Prostate gland (tissue), 2 donors: ENCODE measurements at regions not wholly inside any gene's neighbourhood (a gene's known extent, or its start where the extent isn't known, plus 50 kb on each side); places are given as distances from the start of the nearest gene placed in this dataset.

Experiments
- DNase-seq: peaks from one replicate; pipeline ENCODE4 v3.0.0-alpha.2; 2019; ENCODE audit warnings: low spot score
- H3K27ac ChIP-seq, 2 donors: fragments of 200-600 bp; sonication (generic); 2 replicates each; pipeline ENCODE4 v1.5.1; 2017 to 2019
- H3K27me3 ChIP-seq: fragments of 200-600 bp; sonication (generic); replicated peaks from 2 replicates; pipeline ENCODE4 v1.5.1; 2019; ENCODE audit not compliant: insufficient read depth
- H3K36me3 ChIP-seq, 2 donors: fragments of 200-600 bp; sonication (generic); 1 replicate in 1 of 2; 2 replicates in 1 of 2; pipeline versions ENCODE4 v1.5.1 to v1.8.1; 2017 to 2019
- H3K4me1 ChIP-seq: fragments of 200-600 bp; sonication (generic); replicated peaks from 2 replicates; pipeline ENCODE4 v1.5.1; 2019
- H3K4me3 ChIP-seq, 2 donors: fragments of 200-600 bp; sonication (generic); 2 replicates each; pipeline ENCODE4 v1.5.1; 2017 to 2019
- H3K9me3 ChIP-seq: fragments of 200-600 bp; sonication (generic); 2 replicates; pipeline ENCODE4 v1.5.1; 2017
- POLR2A ChIP-seq: fragments of 450-650 bp; IDR thresholded peaks from one replicate; pipeline ENCODE4 v1.6.1; 2016; ENCODE audit warnings: antibody characterized with exemption, mild to moderate bottlenecking
- POLR2AphosphoS5 ChIP-seq: sonication (generic); formaldehyde crosslinking; IDR thresholded peaks from one replicate; pipeline ENCODE4 v1.6.1; 2017; ENCODE audit warnings: antibody characterized with exemption
- WGBS: methylation state at CpG from one replicate; pipeline ENCODE4 v1.1.5; 2018; 5-methylcytosine and 5-hydroxymethylcytosine counted together
- intact Hi-C: fragments of 100-400 bp; cut with DNase I; formaldehyde crosslinking; loops from one replicate; pipeline ENCODE4 v1.14.2; 2022
- TF ChIP-seq, protein P1 (sequence below), 4 experiments: fragments of 200-600 bp in 2 of 4; fragments of 450-650 bp in 2 of 4; sonication (generic) in 2 of 4; IDR thresholded peaks; 1 replicate in 3 of 4; 2 replicates in 1 of 4; pipeline ENCODE4 v1.5.1; 2016 to 2019; ENCODE audit warnings: antibody characterized with exemption in 4 of 4, mild to moderate bottlenecking in 2 of 4, moderate library complexity in 2 of 4

DNA sequence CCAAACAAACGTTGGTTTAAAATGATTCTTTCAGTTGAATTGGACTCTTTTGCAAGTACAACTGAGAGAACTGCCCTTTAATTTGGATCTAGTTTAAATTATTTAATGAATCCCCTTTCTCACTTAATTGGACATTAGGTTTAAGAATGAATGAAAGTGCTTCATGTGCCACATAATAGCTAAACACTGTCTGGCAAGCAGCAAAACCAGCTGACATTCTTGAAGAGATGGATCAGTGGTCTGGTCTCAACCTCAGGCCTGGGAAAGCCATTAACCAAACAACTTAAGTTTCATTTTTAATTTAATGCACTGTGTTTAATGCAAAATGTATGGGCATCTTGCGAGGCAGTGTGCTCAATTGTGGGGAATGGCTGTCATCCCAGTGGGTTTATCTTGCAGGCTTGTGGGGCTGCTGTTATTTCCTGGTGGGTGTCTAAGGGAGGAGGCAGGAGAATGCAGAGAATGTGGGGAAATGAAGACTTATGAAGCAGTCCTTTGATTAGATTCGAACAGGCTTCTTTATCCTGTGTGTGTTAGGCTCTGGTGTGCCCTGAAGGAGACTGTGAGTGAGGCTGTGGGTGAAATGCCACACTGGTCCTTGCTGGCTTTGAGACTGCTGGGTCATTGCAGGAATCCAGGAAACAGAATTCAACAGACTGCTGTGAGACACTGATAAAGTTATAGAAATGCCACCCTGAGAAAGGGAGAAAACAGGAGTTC lies 144.1 kb upstream of the PELI2 start:
- no peaks in the 10 kb centered on the region for H3K27me3 ChIP-seq
- 87% methylated on average over 3 of the region's 3 CpGs for WGBS
- H3K27ac ChIP-seq, result no peak overlapping the region
- TF ChIP-seq POLR2AphosphoS5 (no peak), POLR2A (no peak)
- no peak overlapping the region for H3K4me3 ChIP-seq
- no peaks in the 10 kb centered on the region for H3K9me3 ChIP-seq
- no peak for DNase-seq
- no peaks in the 10 kb centered on the region for H3K36me3 ChIP-seq
- H3K4me1 ChIP-seq, result no peaks in the 10 kb centered on the region
- intact Hi-C loops, result no loop called here

DNA sequence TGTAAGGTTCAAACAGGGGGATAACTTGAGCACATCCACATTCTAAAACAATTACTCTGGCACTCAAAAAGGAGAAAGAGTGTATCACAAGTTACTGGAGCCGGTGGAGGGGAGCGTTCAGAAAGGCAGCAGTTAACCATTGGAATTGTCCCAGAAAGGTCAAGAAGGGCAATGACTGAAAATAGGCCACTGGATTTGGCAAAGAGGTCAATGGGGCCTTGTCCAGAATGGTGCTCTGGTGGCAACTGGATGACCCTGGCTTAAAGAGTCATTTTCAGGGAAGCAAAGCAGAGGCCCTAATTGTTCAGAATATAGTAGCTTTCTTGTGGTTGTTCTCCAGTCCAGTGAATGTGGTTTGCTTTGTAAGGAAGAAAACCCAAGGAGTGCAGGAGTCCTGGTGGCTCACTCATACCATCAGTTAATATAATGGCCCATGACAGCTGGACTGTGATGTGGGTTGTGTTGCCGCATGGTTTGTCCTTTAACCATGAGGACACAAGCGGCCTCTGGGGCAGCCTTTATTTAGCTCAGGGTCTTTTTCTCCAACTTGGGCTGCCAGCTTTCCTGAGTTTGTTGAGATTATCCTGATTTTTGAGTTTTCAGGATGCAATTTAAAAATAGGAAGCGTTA lies 142.8 kb upstream of the PELI2 start:
- Histone ChIP-seq H3K4me3 (no peak overlapping the region), H3K4me1 (no peaks in the 10 kb centered on the region), H3K27me3 (no peaks in the 10 kb centered on the region), H3K27ac (no peak overlapping the region), H3K9me3 (no peaks in the 10 kb centered on the region), H3K36me3 (no peaks in the 10 kb centered on the region)
- TF ChIP-seq POLR2A (no peak), POLR2AphosphoS5 (no peak)
- TF ChIP-seq, protein P1, sequence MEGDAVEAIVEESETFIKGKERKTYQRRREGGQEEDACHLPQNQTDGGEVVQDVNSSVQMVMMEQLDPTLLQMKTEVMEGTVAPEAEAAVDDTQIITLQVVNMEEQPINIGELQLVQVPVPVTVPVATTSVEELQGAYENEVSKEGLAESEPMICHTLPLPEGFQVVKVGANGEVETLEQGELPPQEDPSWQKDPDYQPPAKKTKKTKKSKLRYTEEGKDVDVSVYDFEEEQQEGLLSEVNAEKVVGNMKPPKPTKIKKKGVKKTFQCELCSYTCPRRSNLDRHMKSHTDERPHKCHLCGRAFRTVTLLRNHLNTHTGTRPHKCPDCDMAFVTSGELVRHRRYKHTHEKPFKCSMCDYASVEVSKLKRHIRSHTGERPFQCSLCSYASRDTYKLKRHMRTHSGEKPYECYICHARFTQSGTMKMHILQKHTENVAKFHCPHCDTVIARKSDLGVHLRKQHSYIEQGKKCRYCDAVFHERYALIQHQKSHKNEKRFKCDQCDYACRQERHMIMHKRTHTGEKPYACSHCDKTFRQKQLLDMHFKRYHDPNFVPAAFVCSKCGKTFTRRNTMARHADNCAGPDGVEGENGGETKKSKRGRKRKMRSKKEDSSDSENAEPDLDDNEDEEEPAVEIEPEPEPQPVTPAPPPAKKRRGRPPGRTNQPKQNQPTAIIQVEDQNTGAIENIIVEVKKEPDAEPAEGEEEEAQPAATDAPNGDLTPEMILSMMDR (IDR thresholded peaks at IDR 0.05), result no peak
- 98% methylated on average over 5 of the region's 5 CpGs for WGBS
- DNase-seq, result no peak
- intact Hi-C loops, result no loop called here

DNA sequence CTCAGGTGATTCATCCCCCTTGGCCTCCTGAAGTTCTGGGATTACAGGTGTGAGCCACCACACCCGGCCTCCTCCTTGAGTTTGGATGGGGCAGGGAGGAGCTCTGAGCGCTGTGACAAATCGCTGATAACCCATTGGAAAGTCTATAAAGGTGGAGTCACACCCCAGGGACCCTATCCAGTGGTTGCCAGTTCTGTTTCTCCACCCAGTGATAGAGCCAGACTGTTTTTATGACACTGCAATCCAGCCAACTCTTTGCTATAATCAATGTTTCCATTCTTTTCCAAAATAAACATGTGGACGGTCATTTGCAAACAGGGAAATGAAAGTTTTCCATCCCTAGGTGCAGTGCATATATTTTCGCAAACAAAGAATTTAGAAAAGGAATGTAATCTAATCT lies 142.0 kb upstream of the PELI2 start:
- intact Hi-C loops, result no loop called here
- Histone ChIP-seq H3K27ac (no peak overlapping the region), H3K27me3 (no peaks in the 10 kb centered on the region)

DNA sequence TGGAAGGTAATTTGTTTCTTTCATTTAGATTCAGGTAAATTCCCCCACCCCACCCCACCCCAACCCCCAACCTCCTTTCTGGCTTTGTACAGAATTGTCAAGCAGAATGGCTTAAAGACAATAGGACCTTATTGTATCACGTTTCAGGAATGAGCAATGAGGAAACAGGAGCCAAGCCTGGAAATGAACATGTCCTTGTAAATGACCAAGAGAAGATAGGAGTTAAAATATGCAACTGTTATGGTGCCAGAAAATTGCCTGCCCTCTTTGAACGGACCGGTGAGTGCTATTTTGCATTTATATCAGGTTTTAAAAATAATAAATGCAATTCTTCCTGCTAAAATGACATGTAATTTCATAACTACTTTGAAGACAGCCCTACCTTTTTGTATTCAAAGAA lies 141.6 kb upstream of the PELI2 start:
- DNase-seq, result peak; percentile 8
- WGBS, result 14% methylated on average over 3 of the region's 3 CpGs
- intact Hi-C loops, result no loop called here
- no peaks in the 10 kb centered on the region for H3K9me3 ChIP-seq
- no peaks in the 10 kb centered on the region for H3K36me3 ChIP-seq
- no peaks in the 10 kb centered on the region for H3K4me1 ChIP-seq
- H3K27me3 ChIP-seq, result no peaks in the 10 kb centered on the region
- H3K4me3 ChIP-seq, result no peak overlapping the region
- no peak for TF ChIP-seq POLR2AphosphoS5
- TF ChIP-seq, protein P1 (IDR thresholded peaks at IDR 0.05), result no peak
- TF ChIP-seq POLR2A, result no peak
- H3K27ac ChIP-seq, result no peak overlapping the region

More for the DNA sequence above, 142.0 kb upstream of the PELI2 start:
- Histone ChIP-seq H3K9me3 (no peaks in the 10 kb centered on the region), H3K4me1 (no peaks in the 10 kb centered on the region), H3K36me3 (no peaks in the 10 kb centered on the region), H3K4me3 (no peak overlapping the region)
- TF ChIP-seq POLR2A, result no peak
- TF ChIP-seq, protein P1 (IDR thresholded peaks at IDR 0.05), result no peak
- no peak for TF ChIP-seq POLR2AphosphoS5
- 41% methylated on average over 5 of the region's 5 CpGs for WGBS
- no peak for DNase-seq

DNA sequence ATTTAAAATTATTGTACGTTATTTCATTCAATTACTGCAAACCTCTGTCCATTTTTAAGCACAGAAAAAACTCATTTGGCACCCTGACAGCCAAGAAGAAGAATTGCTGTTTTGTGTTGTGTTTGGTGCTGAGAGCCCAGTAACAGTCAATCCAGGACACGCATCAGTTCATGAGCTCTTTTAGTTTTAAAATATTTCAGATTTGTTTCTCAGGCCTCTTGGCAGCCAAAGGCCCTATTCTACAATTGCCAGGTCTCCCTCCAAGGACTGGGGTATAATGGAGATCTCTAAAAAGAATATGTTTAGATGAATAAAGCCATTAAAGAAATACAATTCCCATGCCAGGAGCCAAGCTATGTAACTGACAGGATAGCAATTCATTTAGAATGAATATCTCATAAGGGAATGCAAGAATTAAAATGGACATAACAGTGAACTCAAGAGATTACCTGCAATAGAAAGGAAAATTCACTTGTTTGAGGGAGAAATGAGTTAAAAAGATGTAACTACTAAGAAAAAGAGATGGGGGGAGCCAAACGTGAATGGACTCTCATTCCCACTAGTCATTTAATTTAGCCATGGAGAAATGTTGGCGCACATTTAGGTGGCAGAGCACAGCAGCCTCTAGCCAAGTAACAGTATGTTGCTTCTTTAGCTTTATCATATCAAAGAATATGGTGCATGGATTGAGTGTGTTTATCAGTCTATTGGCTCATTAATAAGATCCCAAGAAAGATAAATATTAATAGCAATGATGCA lies 140.6 kb upstream of the PELI2 start:
- Histone ChIP-seq H3K9me3 (no peaks in the 10 kb centered on the region), H3K36me3 (no peaks in the 10 kb centered on the region), H3K27ac (no peak overlapping the region), H3K4me1 (no peaks in the 10 kb centered on the region), H3K27me3 (no peaks in the 10 kb centered on the region), H3K4me3 (no peak overlapping the region)
- TF ChIP-seq, protein P1 (IDR thresholded peaks at IDR 0.05), result no peak
- TF ChIP-seq POLR2A, result no peak
- no peak for TF ChIP-seq POLR2AphosphoS5
- 55% methylated on average over 4 of the region's 4 CpGs for WGBS
- intact Hi-C loops, result no loop called here
- no peak for DNase-seq
